HepG2 (cell line): ENCODE measurements at regions not wholly inside any gene's neighbourhood (a gene's known extent, or its start where the extent isn't known, plus 50 kb on each side); places are given as distances from the start of the nearest gene placed in this dataset.

ENCODE experiments used
- DMAP1 ChIP-seq: IDR thresholded peaks from 2 replicates; pipeline ENCODE4 v1.6.1; 2016
- KAT7 ChIP-seq: IDR thresholded peaks from 2 replicates; pipeline ENCODE4 v1.6.1; 2018; ENCODE audit warnings: borderline replicate concordance, missing compliant biosample characterization
- KLF16 ChIP-seq, 2 experiments: sonication (generic) in 1 of 2; formaldehyde crosslinking in 1 of 2; IDR thresholded peaks; 2 replicates each; pipeline versions ENCODE4 v1.6.1 to v1.8.0; 2016 to 2023; ENCODE audit warnings: missing genetic modification reagents in 2 of 2, missing compliant biosample characterization in 1 of 2
- MTF1 ChIP-seq: sonication (generic); formaldehyde crosslinking; IDR thresholded peaks from 2 replicates; pipeline ENCODE4 v1.5.0; 2020; ENCODE audit warnings: missing genetic modification reagents
- SRF ChIP-seq: IDR thresholded peaks from 2 replicates; pipeline ENCODE4 v1.6.1; 2011; ENCODE audit warnings: mild to moderate bottlenecking, low read depth, low read length, moderate library complexity
- TAF1 ChIP-seq: sonication (generic); formaldehyde crosslinking; IDR thresholded peaks from 2 replicates; pipeline ENCODE4 v1.4.0; 2020; ENCODE audit warnings: missing genetic modification reagents
- ZNF20 ChIP-seq: sonication (generic); formaldehyde crosslinking; IDR thresholded peaks from 2 replicates; pipeline ENCODE4 v1.4.0; 2020; ENCODE audit warnings: mild to moderate bottlenecking, moderate library complexity, missing genetic modification reagents
- ZNF256 ChIP-seq: sonication (generic); formaldehyde crosslinking; conservative IDR thresholded peaks from 2 replicates; pipeline ENCODE4 v1.4.0; 2020; ENCODE audit warnings: missing genetic modification reagents
- ZNF670 ChIP-seq: sonication (generic); formaldehyde crosslinking; IDR thresholded peaks from 2 replicates; pipeline ENCODE4 v1.8.0; 2022; ENCODE audit warnings: mild to moderate bottlenecking, missing genetic modification reagents, borderline replicate concordance
- TF ChIP-seq, protein P1 (sequence below), 2 experiments: sonication (generic) in 1 of 2; formaldehyde crosslinking in 1 of 2; IDR thresholded peaks; 2 replicates each; pipeline versions ENCODE4 v1.6.1 to v1.9.0; 2014 to 2022; ENCODE audit warnings: antibody characterized with exemption in 1 of 2, borderline replicate concordance in 1 of 2, inconsistent platforms in 1 of 2, low read depth in 1 of 2, missing genetic modification reagents in 1 of 2
- TF ChIP-seq, protein P2 (sequence below): sonication (generic); formaldehyde crosslinking; IDR thresholded peaks from 2 replicates; pipeline ENCODE4 v1.4.0; 2020; ENCODE audit warnings: missing genetic modification reagents
- TF ChIP-seq, protein P3 (sequence below): sonication (generic); formaldehyde crosslinking; IDR thresholded peaks from 2 replicates; pipeline ENCODE4 v1.4.0; 2020; ENCODE audit warnings: missing genetic modification reagents
- TF ChIP-seq, protein P4 (sequence below): sonication (generic); formaldehyde crosslinking; IDR thresholded peaks from 2 replicates; pipeline ENCODE4 v1.4.0; 2020; ENCODE audit warnings: missing genetic modification reagents, borderline replicate concordance
- TF ChIP-seq, protein P5 (sequence below): sonication (generic); formaldehyde crosslinking; IDR thresholded peaks from 2 replicates; pipeline ENCODE4 v1.8.0; 2023; ENCODE audit warnings: mild to moderate bottlenecking, missing genetic modification reagents
- TF ChIP-seq, protein P6 (sequence below): sonication (generic); formaldehyde crosslinking; IDR thresholded peaks from 2 replicates; pipeline ENCODE4 v1.9.0; 2021; ENCODE audit warnings: missing genetic modification reagents, borderline replicate concordance

DNA sequence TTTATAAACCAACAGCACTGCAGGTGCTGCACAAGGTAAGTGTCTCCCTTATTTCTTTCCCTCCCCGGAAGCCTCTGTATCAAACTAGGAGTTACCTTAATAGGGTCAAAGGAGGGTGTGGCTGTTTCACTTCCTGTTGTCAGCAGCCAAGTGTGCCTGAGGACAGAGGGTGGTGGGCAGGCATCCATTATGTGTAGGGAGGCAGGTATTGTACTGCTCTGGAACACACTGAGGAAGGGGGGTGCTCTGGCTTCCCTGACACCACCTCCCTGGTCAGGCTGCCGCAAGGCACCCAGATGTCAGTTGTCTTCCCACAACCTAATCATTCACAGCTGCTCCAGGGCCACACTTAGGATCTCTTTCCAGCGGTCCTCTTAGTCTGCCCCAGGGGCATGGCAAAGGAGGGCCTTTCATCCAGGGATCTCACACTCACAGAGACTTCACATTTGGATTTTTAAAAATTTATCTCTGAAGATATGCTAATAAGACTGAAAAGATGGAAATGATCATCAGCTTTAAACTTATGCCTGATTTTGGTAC is 132.0 kb upstream of the ARHGAP5 start (continued):
- TF ChIP-seq, protein P1, sequence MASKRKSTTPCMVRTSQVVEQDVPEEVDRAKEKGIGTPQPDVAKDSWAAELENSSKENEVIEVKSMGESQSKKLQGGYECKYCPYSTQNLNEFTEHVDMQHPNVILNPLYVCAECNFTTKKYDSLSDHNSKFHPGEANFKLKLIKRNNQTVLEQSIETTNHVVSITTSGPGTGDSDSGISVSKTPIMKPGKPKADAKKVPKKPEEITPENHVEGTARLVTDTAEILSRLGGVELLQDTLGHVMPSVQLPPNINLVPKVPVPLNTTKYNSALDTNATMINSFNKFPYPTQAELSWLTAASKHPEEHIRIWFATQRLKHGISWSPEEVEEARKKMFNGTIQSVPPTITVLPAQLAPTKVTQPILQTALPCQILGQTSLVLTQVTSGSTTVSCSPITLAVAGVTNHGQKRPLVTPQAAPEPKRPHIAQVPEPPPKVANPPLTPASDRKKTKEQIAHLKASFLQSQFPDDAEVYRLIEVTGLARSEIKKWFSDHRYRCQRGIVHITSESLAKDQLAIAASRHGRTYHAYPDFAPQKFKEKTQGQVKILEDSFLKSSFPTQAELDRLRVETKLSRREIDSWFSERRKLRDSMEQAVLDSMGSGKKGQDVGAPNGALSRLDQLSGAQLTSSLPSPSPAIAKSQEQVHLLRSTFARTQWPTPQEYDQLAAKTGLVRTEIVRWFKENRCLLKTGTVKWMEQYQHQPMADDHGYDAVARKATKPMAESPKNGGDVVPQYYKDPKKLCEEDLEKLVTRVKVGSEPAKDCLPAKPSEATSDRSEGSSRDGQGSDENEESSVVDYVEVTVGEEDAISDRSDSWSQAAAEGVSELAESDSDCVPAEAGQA (IDR thresholded peaks at IDR 0.05; ENCODE audit: low read depth): 0 out of 2 replicates have a peak, but pooled peaks have one; percentile 41
- TF ChIP-seq, protein P1 (CRISPR knock-in tag; IDR thresholded peaks at IDR 0.05; ENCODE audit: borderline replicate concordance): no peak
- TF ChIP-seq SRF (0 out of 2 replicates have a peak, but pooled peaks have one; percentile 8), KLF16 (CRISPR knock-in tag; IDR thresholded peaks at IDR 0.05) (peak in 1 of 2 experiments; percentile 26; a peak in 1 of 4 replicates), KAT7 (no peak), ZNF20 (CRISPR knock-in tag) (no peak), ZNF256 (CRISPR knock-in tag) (no peak), MTF1 (no peak), DMAP1 (no peak), TAF1 (CRISPR knock-in tag) (no peak), ZNF670 (CRISPR knock-in tag) (no peak)
- TF ChIP-seq, protein P2, sequence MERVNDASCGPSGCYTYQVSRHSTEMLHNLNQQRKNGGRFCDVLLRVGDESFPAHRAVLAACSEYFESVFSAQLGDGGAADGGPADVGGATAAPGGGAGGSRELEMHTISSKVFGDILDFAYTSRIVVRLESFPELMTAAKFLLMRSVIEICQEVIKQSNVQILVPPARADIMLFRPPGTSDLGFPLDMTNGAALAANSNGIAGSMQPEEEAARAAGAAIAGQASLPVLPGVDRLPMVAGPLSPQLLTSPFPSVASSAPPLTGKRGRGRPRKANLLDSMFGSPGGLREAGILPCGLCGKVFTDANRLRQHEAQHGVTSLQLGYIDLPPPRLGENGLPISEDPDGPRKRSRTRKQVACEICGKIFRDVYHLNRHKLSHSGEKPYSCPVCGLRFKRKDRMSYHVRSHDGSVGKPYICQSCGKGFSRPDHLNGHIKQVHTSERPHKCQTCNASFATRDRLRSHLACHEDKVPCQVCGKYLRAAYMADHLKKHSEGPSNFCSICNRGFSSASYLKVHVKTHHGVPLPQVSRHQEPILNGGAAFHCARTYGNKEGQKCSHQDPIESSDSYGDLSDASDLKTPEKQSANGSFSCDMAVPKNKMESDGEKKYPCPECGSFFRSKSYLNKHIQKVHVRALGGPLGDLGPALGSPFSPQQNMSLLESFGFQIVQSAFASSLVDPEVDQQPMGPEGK (CRISPR knock-in tag): peak; percentile 32; the same call in 1 of the 2 replicates
- TF ChIP-seq, protein P3, sequence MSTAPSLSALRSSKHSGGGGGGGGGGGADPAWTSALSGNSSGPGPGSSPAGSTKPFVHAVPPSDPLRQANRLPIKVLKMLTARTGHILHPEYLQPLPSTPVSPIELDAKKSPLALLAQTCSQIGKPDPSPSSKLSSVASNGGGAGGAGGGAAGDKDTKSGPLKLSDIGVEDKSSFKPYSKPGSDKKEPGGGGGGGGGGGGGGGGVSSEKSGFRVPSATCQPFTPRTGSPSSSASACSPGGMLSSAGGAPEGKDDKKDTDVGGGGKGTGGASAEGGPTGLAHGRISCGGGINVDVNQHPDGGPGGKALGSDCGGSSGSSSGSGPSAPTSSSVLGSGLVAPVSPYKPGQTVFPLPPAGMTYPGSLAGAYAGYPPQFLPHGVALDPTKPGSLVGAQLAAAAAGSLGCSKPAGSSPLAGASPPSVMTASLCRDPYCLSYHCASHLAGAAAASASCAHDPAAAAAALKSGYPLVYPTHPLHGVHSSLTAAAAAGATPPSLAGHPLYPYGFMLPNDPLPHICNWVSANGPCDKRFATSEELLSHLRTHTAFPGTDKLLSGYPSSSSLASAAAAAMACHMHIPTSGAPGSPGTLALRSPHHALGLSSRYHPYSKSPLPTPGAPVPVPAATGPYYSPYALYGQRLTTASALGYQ (CRISPR knock-in tag): 0 out of 2 replicates have a peak, but pooled peaks have one; percentile 11
- TF ChIP-seq, protein P4, sequence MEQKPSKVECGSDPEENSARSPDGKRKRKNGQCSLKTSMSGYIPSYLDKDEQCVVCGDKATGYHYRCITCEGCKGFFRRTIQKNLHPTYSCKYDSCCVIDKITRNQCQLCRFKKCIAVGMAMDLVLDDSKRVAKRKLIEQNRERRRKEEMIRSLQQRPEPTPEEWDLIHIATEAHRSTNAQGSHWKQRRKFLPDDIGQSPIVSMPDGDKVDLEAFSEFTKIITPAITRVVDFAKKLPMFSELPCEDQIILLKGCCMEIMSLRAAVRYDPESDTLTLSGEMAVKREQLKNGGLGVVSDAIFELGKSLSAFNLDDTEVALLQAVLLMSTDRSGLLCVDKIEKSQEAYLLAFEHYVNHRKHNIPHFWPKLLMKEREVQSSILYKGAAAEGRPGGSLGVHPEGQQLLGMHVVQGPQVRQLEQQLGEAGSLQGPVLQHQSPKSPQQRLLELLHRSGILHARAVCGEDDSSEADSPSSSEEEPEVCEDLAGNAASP: peak; percentile 69; the same call in 1 of the 2 replicates
- TF ChIP-seq, protein P5, sequence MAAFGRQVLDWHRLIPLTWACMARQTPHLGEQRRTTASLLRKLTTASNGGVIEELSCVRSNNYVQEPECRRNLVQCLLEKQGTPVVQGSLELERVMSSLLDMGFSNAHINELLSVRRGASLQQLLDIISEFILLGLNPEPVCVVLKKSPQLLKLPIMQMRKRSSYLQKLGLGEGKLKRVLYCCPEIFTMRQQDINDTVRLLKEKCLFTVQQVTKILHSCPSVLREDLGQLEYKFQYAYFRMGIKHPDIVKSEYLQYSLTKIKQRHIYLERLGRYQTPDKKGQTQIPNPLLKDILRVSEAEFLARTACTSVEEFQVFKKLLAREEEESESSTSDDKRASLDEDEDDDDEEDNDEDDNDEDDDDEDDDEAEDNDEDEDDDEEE (CRISPR knock-in tag): no peak
- TF ChIP-seq, protein P6, sequence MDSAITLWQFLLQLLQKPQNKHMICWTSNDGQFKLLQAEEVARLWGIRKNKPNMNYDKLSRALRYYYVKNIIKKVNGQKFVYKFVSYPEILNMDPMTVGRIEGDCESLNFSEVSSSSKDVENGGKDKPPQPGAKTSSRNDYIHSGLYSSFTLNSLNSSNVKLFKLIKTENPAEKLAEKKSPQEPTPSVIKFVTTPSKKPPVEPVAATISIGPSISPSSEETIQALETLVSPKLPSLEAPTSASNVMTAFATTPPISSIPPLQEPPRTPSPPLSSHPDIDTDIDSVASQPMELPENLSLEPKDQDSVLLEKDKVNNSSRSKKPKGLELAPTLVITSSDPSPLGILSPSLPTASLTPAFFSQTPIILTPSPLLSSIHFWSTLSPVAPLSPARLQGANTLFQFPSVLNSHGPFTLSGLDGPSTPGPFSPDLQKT (CRISPR knock-in tag): no peak
